ACHN (cell line): ENCODE measurements at regions not wholly inside any gene's neighbourhood (a gene's known extent, or its start where the extent isn't known, plus 50 kb on each side); places are given as distances from the start of the nearest gene placed in this dataset.
"Not testable (repeated sequence)": the region's sequence is repeated elsewhere in the genome, so short reads cannot be mapped to it uniquely, and the experiment has no call there.

Experiments used
- DNase-seq: peaks from one replicate; pipeline ENCODE4 v3.0.0-alpha.2; 2015
- in situ Hi-C: cut with HindIII; loops from 2 replicates; pipeline ENCODE4 v1.10.0; 2017; ENCODE audit warnings: low sequenced_read_pairs, low pct_ligation_motif_present, low pct_unique_long_range_greater_than_20kb

DNA sequence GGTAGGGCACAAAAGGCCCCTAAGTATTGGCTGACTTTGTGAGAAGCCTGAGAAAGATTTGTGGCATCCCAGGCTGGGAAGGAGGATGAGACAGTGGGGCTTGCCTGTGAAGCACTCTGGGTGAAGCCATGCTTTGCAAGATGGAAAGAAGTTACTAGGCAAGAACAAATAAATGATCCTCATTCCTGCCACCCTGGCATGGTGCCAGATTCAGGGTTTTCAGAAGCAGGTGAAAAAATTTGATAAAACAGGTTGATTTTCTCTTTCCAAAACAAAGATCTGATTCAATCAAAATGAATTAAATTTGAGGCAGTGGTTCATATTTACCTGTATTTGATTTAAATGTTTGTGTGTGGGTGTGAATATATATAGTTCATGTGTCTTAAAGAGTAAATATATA lies 386.9 kb upstream of the PROX1 start:
- DNase-seq = no peak
- in situ Hi-C loops = no loop called here

DNA sequence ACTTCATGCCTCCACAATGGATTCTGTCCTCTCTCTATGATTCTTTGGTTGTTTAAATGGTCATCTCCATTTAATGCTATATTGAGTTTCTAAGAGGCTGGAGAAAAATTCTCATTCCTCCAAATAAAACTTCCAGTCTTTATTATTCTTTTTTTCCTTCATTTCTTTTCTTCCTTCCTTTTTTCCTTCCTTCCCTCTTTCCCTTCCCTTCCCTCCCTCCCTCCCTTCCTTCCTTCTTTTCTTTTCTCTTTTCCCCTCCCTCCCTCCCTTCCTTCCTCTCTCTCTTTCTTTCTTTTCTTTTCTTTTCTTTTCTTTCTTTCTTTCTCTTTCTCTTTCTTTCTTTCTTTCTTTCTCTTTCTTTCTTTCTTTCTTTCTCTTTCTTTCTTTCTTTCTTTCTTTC lies 386.1 kb upstream of the PROX1 start:
- DNase-seq, in situ Hi-C loops: not testable (repeated sequence)

DNA sequence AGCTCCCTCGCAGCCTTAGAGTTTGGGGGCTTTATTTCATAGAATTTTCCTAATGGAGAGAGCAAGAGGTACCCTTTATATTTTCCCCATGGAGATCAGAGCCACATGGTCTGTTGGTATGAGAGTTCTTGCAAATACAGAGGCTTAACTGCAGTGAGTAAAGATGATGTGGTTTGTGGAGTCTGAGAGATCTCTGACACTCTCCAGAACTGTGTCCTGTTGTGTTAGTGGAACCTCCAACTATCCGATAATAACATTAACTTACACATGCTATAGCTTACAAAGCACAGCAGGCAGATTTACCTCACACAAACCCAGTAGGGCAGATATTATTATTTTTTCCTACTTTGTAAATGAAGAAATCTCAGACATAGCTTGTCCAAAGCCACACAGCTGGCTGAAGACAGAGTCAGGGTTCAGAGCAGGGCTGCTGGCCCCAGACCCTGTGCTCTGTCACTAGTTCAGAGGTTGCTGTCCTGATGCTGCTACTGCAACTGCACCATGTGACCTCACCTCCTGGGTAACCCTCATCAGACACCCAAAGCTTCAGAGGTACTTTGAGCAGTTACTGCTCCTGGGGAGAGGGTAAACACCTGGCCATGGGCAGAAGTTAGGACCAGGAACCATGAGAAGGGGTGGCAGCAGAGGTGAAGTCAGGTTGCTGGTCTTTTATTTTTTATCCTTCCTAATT lies 384.8 kb upstream of the PROX1 start:
- no peak for DNase-seq
- in situ Hi-C loops = no loop called here

DNA sequence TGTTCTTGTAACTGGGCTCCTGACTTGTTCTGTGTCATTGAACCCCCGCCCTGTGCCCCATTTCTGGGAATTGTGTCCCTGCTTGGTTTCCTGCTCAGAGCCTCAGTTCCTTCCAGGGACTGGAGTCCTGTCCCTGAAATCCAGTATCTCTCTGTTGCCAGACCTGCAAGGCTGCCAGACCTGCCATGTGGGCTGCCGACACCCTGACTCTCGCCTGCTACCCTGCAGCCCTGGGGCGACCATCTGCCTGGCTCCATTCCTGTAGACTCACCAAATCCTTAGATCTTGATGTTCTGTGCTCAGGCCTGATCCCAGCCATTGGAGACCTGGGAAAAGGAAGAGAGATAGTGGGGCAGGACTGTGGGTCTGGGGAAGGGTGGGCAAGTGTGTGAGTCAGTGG lies 383.3 kb upstream of the PROX1 start:
- DNase-seq = no peak
- in situ Hi-C loops = no loop called here

DNA sequence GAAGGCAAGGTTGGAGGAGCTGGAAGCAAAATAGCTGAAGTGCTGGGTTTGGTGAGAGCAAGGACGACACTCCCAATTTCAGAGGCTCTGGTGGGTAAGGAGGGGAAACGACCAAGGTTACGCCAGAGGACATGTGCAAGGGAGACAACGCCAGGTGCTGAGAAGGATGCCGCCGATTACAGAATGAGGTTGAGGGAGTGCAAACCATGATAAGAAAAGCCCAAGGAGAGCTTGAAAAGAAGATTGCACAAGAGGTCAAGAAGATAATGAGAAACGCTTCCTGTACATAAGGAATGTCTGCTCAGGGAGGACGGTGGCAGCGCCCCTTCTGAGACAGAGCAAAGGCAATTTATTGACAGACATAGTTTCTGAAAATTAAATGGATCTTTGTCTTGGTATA lies 382.0 kb upstream of the PROX1 start:
- DNase-seq = no peak
- in situ Hi-C loops = no loop called here

DNA sequence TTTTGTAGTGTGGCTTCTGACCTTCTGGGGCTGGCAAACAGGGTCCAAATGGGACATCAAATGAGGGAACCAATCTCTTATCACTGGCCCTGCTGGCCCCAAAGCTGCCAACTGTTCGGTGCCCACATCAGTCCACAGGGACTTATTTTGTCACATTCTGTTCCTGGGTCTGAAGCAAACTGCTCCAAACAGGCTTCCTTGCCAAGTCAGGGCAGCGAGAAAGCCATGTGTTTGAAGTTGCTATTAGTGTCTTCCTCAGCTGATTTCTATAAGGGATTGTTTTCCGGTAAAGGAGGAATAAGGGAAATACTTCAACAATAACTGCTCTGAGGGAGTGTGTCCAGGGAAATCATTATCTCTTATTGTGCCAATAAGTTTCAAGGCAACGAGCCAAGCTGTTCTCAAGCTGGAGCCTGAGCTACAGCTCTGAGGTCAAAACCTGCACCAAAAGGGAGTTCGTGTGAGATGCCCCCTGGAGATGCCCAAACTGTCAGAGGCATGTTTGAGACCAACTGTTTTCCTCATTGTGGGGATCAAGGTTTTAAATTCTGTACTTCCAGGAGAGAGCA lies 381.4 kb upstream of the PROX1 start:
- in situ Hi-C loops = no loop called here
- no peak for DNase-seq

DNA sequence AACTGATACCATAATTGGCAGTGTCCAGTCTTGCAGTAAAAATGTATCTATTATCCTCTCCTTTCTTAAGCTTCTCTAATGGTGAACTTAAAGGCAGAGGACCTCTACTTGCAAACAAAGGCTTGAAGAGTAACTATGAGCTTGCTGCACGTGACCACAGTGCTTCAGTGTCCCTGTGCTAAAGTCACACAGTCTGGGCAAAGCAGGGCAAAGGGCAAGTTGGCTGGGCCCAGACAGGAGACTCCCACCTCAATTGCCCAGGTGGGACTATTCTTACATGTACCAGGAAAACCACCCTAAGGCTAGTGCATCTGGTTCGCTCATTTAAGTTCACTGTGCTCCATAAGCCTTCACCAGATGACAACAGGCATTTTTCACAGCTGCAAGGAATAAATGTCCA lies 374.2 kb upstream of the PROX1 start:
- DNase-seq = no peak
- in situ Hi-C loops = no loop called here

DNA sequence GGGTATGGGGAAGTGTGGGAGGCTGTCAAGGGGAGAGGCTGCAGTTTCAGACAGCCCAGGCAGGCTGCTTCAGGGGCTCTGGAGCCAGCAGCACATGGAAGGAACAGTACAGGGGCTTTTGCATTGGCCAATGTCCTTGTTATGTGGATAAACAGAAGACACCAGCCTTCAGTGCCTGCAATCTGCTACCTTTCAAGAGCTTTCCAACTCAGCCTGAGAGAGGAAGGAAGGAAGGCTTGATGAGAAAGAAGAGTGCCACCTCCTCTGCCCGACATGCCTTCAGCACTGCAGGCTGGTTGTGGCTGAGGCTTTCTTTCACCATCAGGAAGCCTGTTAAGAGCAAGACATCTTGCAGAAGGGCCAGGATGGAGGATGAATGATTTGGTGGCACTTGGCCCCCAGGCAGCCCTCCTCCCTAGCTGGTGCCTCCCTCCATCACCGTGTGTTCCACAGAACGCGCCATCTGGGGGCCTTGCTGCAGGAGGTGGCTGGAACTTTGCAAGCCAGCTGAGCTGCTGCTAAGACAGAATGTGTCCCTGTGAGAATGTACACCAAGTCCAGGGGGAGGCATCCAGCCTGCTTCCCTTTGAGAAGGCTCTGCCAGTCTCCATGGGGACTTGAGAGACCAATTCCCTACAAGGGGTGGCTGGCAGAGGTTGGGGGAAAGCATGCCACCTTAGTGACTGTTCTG lies 372.4 kb upstream of the PROX1 start:
- in situ Hi-C loops = no loop called here
- no peak for DNase-seq

DNA sequence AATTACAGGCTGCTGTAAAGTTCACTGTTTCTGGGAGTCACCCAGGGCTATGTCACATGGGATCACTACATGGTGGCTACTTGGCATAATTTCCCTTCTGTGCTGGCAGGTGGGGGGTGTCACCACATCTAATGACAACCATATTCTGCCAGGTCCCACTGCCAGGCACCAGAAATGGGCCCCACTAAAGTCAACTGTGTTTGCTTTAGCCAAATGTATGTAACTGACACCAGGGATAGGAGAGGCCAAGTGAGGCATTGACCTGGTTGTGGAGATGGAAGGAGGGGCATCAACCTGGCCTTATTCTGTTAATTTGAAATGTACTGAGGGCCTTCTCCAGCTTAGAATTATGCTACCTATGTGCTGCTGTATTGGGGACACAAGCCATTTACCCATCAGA lies 370.6 kb upstream of the PROX1 start:
- in situ Hi-C loops = no loop called here
- no peak for DNase-seq

DNA sequence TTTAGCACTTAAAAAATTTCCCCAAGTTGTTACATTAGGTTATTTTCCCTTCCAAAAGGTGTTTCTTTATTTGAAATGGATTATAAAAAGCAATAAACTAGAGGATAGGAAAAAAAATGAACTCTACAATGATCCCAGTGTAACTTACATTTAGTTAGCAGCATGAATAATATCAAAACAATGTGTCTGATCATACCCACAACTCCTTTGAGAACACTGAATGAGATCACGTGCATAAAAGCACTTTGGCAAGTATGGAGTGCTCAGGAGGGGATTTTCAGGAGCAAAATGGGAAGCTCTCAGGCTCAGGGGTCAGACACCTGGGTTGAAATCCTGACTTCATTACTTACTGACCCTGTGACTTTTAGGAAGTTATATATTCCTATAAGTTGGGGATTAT lies 369.7 kb upstream of the PROX1 start:
- in situ Hi-C loops = no loop called here
- no peak for DNase-seq

DNA sequence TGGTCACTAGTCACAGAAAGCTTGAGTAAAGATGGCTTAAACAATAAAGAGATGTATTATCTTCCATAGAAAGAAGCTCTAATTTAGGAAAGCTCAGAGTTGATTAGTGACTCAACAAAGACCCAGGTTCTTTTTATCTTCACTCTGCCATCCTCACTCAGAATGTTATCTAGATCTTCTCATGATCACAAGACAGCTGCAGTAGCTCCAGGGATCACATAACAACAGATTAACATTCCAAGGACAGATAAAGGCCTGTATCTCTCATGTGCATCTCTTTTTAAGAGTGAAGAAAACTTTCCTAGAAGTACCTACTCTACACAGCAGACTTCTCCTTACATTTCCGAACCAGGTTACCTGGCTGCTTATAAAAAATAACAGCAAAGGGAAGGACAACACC lies 368.7 kb upstream of the PROX1 start:
- in situ Hi-C loops = no loop called here
- no peak for DNase-seq

DNA sequence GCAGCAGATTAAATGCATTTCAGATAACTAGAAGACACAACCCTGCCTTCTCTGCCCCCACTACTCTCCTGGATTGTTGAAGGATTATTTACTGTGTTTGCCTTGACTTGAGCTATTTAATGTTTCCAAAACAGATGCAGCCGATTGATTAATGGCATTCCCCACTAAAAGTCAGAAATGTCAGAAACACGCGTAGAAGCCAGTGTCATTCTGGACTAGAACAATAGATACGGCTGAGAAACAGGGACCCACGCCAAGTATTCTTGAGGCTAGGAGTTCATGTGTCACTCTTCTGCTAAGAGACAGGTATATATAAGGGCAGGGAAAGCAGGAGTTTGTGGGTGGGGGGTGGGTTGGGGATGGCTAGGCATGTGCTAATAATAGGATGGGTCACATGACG lies 366.7 kb upstream of the PROX1 start:
- in situ Hi-C loops = no loop called here
- no peak for DNase-seq

DNA sequence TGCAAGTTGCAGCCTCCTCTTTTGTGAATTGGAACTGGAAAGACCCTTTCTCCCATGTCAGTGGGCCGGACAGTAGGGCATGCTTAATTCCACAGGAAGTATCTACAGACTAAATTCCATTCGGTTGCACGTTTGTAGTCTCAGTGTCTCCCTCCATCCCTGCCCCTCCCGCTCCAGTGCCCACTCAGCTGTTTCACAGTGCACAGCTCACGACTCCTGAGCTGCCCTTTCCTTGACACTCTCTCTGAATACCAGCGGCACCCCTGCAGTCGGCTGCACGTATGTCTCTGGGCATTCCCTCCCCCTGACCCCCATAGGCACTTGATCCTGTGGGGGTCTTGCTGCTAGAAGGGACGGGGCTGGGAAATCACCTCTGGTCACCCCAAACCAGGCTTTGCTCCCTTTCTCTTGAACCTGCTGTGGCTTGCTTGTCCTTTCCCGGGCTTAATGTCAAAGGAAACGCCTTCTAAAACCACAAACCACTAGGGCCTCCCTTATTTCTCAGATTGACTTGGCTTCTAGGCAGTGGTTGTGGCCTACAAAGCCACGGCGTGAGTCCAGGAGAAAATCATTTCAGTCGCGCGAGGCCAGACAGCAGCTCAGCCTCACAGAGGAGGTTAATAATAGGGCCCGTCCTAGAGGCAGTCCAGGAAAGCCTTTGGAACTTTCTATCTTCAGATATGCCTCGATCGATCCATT lies 365.3 kb upstream of the PROX1 start:
- in situ Hi-C loops = no loop called here
- no peak for DNase-seq

DNA sequence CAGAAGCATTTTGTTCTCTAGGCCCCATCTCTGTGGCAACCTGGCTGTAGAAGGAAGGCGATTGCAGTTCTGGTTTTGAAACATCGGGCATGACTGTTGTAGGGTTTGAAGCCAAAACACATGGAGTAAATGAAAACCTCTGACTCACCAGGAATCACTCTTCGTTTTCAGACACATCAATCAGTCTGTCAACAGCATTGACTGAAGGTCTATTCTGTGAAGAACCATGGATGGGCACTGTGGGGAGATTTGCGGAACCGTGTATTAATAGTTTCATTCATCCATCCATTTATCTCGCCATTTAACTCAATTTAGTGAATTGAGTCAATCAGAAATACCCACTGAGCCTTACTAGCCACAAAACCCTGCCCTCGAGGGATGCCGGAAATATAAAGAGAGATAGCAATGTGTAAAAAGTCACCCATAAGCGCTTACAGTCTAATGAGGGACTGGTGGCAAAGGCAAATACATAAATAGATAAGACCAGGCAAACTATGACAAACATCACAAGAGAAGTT lies 364.6 kb upstream of the PROX1 start:
- no peak for DNase-seq
- in situ Hi-C loops = no loop called here

DNA sequence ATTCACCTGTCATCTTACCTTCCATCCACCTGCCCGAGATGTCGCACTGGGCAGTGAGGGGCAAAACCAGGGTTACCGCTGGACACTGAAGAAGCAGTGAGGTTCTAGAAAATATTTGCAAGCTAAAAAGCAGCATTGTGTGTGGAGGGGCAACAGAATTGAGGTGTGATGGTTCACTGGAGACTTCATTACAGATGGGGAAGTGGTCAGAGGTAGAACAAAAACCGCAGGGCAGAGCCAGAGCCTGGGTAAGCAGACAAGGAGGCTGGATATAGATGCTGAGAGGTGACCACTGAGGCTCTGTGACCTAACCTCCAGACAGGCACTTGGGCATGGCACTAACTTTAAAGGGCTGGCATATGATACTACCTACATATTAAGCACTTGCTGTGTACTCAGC lies 363.9 kb upstream of the PROX1 start:
- in situ Hi-C loops = no loop called here
- DNase-seq = no peak

DNA sequence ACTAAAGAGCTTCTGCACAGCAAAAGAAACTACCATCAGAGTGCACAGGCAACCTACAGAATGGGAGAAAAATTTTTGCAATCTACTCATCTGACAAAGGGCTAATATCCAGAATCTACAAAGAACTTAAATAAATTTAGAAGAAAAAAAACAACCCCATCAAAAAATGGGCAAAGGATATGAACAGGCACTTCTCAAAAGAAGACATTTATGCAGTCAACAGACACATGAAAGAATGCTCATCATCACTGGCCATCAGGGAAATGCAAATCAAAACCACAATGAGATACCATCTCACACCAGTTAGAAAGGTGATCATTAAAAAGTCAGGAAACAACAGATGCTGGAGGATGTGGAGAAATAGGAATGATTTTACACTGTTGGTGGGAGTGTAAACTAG lies 351.0 kb upstream of the PROX1 start:
- in situ Hi-C loops, DNase-seq: not testable (repeated sequence)

DNA sequence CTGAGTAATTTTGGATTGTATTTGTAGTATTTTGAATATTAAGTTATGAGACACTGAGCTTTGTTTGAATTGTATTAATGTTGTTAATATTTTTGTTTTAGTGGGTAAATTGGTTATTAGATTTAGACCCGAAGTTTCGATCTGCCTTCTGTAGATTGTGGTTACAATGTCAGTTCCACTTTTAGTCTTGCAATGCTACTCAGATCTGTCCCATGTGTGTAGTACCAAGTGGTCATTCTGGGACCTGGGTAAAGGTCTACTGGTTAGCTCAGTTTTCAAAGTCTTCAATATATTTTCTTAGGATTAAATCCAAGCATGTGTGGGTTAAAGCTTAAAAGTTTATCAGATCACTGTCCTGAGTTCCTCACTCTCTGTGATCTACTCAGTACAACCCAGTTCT lies 346.5 kb upstream of the PROX1 start:
- no peak for DNase-seq
- in situ Hi-C loops = no loop called here

DNA sequence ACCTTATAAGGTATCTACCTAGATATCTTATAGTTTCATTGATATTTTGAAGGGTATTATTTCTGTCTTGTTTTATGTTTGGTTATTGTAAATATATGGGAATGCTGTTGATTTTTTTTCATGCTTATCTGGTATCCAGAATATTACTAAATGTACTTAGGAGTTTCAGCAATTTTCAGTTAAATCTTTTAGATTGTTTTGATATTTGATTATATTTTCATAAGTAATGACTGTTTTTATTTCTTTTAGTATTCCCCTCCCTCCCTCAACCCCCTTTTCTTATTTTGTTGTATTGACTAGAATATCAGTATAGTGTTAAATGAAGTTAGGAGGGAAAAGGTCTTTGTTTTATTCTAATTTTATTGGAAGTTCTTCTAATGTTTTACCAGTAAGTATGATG lies 344.4 kb upstream of the PROX1 start:
- in situ Hi-C loops = no loop called here
- DNase-seq = no peak

DNA sequence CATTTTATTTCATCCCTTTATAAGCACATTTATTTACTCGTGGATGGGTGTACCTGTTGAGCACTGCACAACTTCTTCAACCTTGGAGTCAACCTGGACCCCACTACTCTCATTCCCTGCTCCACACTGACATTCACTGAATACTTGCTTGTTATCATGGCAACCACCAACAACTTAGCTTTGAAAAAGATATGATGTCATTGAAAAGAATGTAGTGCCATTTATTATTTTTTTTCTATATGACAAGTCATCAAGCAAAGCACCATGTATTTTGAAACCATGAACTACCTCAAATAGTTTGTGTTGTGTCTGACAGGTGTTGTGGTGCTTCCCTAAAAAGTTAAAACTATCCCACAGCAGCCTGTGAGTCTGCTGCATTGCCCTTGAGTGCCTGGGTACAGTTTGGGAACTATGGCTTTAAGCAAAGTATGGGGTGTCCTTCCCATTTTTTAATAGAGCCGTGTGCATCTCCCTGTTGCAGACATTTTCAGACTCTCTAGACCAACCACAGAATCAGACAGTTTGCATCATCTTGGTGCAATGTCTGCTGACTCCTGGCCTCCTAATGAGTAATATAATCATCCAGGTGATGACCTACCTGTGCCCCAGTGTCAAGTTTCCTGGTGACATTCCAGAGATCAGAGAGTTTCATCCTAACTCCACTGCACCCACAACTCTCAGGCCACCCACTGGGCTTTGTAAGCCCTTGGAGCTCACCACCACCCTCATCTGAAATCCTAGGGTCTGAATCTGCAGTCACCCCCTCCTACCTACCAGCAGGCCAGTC lies 339.7 kb upstream of the PROX1 start:
- in situ Hi-C loops = no loop called here
- no peak for DNase-seq
